B cell (primary cell): ENCODE measurements at regions not wholly inside any gene's neighbourhood (a gene's known extent, or its start where the extent isn't known, plus 50 kb on each side); places are given as distances from the start of the nearest gene placed in this dataset.

Experiments
- EZH2 ChIP-seq: IDR thresholded peaks from 2 replicates; pipeline ENCODE4 v1.6.1; 2012; ENCODE audit warnings: borderline replicate concordance, low read depth, mild to moderate bottlenecking, moderate library complexity, low read length; ENCODE audit not compliant: insufficient read depth, poor library complexity, severe bottlenecking
- TF ChIP-seq, protein P1 (sequence below): fragments of 200-600 bp; IDR thresholded peaks from one replicate; pipeline ENCODE4 v1.8.0; 2022; ENCODE audit warnings: antibody characterized with exemption, mild to moderate bottlenecking

DNA sequence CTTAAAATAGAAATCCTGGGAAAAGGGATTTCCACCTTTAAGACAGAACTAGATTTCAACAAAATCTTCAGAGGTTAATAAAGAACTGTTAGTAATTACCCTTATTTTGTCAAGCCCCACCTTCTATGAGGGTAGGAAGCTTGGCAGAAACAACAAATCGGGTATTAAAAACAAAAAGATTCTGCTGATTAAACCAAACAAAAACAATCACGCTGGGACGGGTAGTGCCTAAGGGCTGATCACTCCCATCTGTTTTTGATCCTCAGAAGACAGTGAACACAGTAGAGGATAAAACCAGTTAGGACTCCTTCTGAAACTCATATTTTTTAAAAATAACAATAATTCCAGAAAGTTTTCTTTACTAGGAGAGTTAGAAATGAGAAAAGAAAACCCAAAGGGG, 441.3 kb upstream of the API5 start:
- no peak for TF ChIP-seq EZH2
- TF ChIP-seq, protein P1, sequence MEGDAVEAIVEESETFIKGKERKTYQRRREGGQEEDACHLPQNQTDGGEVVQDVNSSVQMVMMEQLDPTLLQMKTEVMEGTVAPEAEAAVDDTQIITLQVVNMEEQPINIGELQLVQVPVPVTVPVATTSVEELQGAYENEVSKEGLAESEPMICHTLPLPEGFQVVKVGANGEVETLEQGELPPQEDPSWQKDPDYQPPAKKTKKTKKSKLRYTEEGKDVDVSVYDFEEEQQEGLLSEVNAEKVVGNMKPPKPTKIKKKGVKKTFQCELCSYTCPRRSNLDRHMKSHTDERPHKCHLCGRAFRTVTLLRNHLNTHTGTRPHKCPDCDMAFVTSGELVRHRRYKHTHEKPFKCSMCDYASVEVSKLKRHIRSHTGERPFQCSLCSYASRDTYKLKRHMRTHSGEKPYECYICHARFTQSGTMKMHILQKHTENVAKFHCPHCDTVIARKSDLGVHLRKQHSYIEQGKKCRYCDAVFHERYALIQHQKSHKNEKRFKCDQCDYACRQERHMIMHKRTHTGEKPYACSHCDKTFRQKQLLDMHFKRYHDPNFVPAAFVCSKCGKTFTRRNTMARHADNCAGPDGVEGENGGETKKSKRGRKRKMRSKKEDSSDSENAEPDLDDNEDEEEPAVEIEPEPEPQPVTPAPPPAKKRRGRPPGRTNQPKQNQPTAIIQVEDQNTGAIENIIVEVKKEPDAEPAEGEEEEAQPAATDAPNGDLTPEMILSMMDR = no peak
